ENCODE measurements at regions not wholly inside any gene's neighbourhood (a gene's known extent, or its start where the extent isn't known, plus 50 kb on each side); places are given as distances from the start of the nearest gene placed in this dataset.

- DNase-seq: no peak
- Histone ChIP-seq H3K4me1 (ENCODE audit: insufficient read depth, low read length) (no peaks in the 10 kb centered on the region), H3K4me3 (ENCODE audit: low read length) (no peak overlapping the region), H3K36me3 (ENCODE audit: insufficient read depth, low read length) (no peaks in the 10 kb centered on the region), H3K27ac (ENCODE audit: low read depth in 1 of 2, low read length in 2 of 2) (no peak overlapping the region), H3K9me3 (ENCODE audit: control insufficient read depth in 1 of 2, insufficient read depth in 1 of 2, low read length in 2 of 2) (peaks cover 0 to 3% of the 10 kb centered on the region in 2 experiments), H3K27me3 (ENCODE audit: control insufficient read depth in 1 of 2, insufficient read depth in 2 of 2, low read length in 2 of 2) (no peaks in the 10 kb centered on the region)
- Mint-ChIP-seq H3K4me3 (no peak overlapping the region), H3K36me3 (ENCODE audit: low read depth) (no peaks in the 10 kb centered on the region), H3K27ac (no peak overlapping the region), H3K4me1 (ENCODE audit: low read depth) (no peaks in the 10 kb centered on the region), H3K27me3 (no peaks in the 10 kb centered on the region), H3K9me3 (no peaks in the 10 kb centered on the region)
- CTCF ChIA-PET: no interaction called here
- ATAC-seq (ENCODE audit: poor library complexity): no peak
- TF ChIP-seq, protein P1, sequence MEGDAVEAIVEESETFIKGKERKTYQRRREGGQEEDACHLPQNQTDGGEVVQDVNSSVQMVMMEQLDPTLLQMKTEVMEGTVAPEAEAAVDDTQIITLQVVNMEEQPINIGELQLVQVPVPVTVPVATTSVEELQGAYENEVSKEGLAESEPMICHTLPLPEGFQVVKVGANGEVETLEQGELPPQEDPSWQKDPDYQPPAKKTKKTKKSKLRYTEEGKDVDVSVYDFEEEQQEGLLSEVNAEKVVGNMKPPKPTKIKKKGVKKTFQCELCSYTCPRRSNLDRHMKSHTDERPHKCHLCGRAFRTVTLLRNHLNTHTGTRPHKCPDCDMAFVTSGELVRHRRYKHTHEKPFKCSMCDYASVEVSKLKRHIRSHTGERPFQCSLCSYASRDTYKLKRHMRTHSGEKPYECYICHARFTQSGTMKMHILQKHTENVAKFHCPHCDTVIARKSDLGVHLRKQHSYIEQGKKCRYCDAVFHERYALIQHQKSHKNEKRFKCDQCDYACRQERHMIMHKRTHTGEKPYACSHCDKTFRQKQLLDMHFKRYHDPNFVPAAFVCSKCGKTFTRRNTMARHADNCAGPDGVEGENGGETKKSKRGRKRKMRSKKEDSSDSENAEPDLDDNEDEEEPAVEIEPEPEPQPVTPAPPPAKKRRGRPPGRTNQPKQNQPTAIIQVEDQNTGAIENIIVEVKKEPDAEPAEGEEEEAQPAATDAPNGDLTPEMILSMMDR (IDR thresholded peaks at IDR 0.05): no peak
- POLR2A ChIA-PET: no interaction called here
- intact Hi-C loops (cut with DNase I, micrococcal nuclease): no loop called here
These were observed 50.2 kb upstream of the TPM4 start for GRCh38 chr19:16026131-16026530.

All from CD4-positive, alpha-beta T cell (primary cell).